Body of pancreas (tissue), 4 donors: ENCODE measurements at regions not wholly inside any gene's neighbourhood (a gene's known extent, or its start where the extent isn't known, plus 50 kb on each side); places are given as distances from the start of the nearest gene placed in this dataset.
"Not testable (repeated sequence)": the region's sequence is repeated elsewhere in the genome, so short reads cannot be mapped to it uniquely, and the experiment has no call there.

Experiments used
- ATAC-seq: fragments of 150-250 bp; one replicate; pipeline ENCODE4 v1.9.1; 2016
- DNase-seq, 4 donors: peaks; one replicate each; pipeline ENCODE4 v3.0.0-alpha.2; 2019
- H3K27ac ChIP-seq, 4 donors: fragments of 200-600 bp; sonication (generic); 1 replicate in 3 of 4; 2 replicates in 1 of 4; pipeline versions ENCODE4 v1.5.1 to v1.6.1; 2016 to 2019; ENCODE audit warnings: mild to moderate bottlenecking in 1 of 4, mixed read lengths in 1 of 4, moderate library complexity in 1 of 4
- H3K27me3 ChIP-seq, 2 donors: fragments of 200-600 bp; sonication (generic); one replicate each; pipeline ENCODE4 v1.6.0; 2016; ENCODE audit warnings: mild to moderate bottlenecking in 1 of 2
- H3K36me3 ChIP-seq, 2 donors: fragments of 200-600 bp; sonication (generic); replicated peaks in 1 of 2; 2 replicates each; pipeline ENCODE4 v1.5.1; 2016; ENCODE audit warnings: low read depth in 2 of 2; ENCODE audit not compliant: insufficient read depth in 1 of 2
- H3K4me1 ChIP-seq: fragments of 200-600 bp; sonication (generic); one replicate; pipeline ENCODE4 v1.6.0; 2016
- H3K4me3 ChIP-seq, 2 donors: fragments of 200-600 bp; sonication (generic); 1 replicate in 1 of 2; 2 replicates in 1 of 2; pipeline ENCODE4 v1.5.1; 2016 to 2019
- H3K9me3 ChIP-seq, 3 donors: fragments of 200-600 bp; sonication (generic); 1 replicate in 2 of 3; 2 replicates in 1 of 3; pipeline ENCODE4 v1.5.1; 2016
- POLR2A ChIP-seq, 3 donors: fragments of 450-650 bp; IDR thresholded peaks; one replicate each; pipeline ENCODE4 v1.6.1; 2016; ENCODE audit warnings: antibody characterized with exemption in 3 of 3, mild to moderate bottlenecking in 2 of 3
- WGBS, 2 donors: methylation state at CpG; one replicate each; pipeline ENCODE4 v1.1.5; 2017; 5-methylcytosine and 5-hydroxymethylcytosine counted together
- intact Hi-C: fragments of 100-400 bp; cut with DNase I; formaldehyde crosslinking; loops from one replicate; pipeline ENCODE4 v1.15.1; 2023
- TF ChIP-seq, protein P1 (sequence below), 7 experiments: fragments of 450-650 bp in 4 of 7; fragments of 200-600 bp in 3 of 7; sonication (generic) in 3 of 7; IDR thresholded peaks; one replicate each; pipeline ENCODE4 v1.5.1; 2016 to 2019; ENCODE audit warnings: antibody characterized with exemption in 7 of 7

DNA sequence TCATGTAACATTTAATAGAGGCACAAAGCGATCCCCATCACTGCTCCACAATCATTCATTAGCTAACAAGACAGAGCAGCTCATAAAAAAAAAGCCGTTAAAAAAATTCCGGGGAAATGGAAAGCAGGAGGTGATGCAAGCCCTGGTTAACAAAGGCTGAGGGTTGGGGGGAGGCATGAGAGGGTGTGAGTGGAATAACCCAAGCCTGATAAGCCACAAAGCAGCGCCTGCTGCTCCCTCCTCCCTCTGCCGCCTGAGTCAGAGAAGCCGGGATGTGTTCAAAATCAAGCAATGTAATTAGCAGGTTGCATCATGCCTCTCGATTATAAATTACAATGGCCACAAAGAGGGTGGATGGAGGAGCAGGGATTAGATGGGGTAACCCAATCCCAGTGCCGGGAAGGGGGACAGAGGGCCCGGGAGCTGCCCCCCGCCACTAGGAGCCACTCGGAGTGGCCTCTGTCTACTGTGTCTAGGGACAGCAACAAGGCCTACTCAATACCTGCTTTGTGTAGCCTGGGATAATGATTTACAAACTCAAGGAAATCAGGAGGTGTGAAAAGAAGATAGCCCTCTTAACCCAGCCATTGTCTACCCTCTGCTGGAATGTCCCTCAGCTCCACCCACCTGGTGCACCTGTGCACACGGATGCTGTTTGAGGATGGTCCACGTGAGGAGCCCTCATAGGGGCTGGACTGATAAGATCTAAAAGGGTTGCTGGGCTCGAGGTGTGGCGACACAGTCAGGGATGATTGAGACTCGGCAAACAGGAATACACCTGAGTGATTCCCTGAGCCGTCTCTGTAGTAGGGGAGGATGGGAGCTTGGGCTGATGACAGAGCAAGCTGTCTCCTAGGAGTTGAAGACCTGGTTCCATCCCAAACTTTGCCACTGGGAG, 156.9 kb downstream of the VEGFA start:
- H3K36me3 ChIP-seq = no peaks in the 10 kb centered on the region
- H3K4me3 ChIP-seq = no peak overlapping the region
- 22 to 33% methylated on average over 13 to 17 of the region's 17 CpGs for WGBS, 2 donors
- DNase-seq = peak; percentile 64 to 88 (median 76)
- no peaks in the 10 kb centered on the region for H3K9me3 ChIP-seq
- TF ChIP-seq POLR2A (IDR thresholded peaks at IDR 0.05) = peak in 2 of 3 donors; percentile 29 to 57
- TF ChIP-seq, protein P1, sequence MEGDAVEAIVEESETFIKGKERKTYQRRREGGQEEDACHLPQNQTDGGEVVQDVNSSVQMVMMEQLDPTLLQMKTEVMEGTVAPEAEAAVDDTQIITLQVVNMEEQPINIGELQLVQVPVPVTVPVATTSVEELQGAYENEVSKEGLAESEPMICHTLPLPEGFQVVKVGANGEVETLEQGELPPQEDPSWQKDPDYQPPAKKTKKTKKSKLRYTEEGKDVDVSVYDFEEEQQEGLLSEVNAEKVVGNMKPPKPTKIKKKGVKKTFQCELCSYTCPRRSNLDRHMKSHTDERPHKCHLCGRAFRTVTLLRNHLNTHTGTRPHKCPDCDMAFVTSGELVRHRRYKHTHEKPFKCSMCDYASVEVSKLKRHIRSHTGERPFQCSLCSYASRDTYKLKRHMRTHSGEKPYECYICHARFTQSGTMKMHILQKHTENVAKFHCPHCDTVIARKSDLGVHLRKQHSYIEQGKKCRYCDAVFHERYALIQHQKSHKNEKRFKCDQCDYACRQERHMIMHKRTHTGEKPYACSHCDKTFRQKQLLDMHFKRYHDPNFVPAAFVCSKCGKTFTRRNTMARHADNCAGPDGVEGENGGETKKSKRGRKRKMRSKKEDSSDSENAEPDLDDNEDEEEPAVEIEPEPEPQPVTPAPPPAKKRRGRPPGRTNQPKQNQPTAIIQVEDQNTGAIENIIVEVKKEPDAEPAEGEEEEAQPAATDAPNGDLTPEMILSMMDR (IDR thresholded peaks at IDR 0.05) = peak in 2 of 7 experiments; percentile 7 to 16
- ATAC-seq = peak; percentile 89
- intact Hi-C loops = no loop called here
- no peaks in the 10 kb centered on the region for H3K27me3 ChIP-seq
- peaks cover 42% of the 10 kb centered on the region for H3K4me1 ChIP-seq
- H3K27ac ChIP-seq = peak overlapping the region; percentile 72 to 77 (median 74)

DNA sequence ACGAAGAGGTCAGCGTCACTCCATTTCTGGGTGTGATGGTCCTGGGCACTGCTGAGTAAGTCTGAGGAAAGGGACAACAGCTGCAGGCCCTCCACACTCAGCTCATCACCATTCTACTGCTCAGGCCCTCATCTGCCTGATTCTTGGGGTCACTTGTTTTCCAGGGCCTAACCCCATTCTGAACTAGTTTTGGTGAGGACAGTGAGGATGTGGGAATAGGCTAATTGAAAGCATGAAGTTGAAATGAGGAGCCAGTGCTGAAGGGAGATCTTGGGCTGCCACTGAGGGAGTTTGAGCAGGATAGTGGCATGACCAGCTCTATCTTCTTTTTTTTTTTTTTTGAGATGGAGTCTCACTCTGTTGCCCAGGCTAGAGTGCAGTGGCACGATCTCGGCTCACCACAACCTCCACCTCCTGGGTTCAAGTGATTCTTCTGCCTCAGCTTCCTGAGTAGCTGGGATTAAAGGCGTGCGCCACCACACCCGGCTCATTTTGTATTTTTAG, 155.7 kb downstream of the VEGFA start:
- peak overlapping the region; percentile 25 to 77 (median 73) for H3K27ac ChIP-seq
- intact Hi-C loops, H3K27me3 ChIP-seq, H3K4me3 ChIP-seq, DNase-seq, H3K9me3 ChIP-seq, H3K36me3 ChIP-seq, ATAC-seq: not testable (repeated sequence)
- peaks cover 42% of the 10 kb centered on the region for H3K4me1 ChIP-seq
- 88 to 93% methylated on average over 5 to 7 of the region's 7 CpGs for WGBS, 2 donors

DNA sequence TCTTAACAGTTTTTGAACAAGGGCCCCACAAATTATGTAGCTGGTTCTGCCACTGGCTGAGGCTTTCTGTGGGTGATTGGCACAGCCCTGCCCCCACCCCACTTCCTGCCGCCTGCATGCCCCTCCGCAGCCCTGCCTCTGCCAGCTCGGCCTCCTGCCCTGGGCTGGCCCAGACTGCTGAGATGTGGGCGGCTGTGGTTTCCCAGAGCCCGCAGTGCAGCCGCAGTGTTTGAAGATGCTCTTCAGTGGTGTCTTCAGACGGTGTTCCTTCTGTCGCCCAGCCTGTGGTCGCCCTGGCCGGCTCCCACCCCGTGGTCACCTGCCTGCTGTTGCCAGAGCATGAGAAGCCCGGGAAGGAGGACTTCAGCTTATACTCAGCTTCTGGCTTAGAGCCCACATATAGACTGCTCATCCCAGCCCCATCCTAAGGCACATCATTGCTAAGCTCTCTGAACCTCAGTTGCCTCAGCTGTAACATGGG, 154.3 kb downstream of the VEGFA start:
- Histone ChIP-seq H3K4me1 (peaks cover 42% of the 10 kb centered on the region), H3K27ac (peak overlapping the region in 3 of 4 donors; percentile 16 to 37 (median 16)), H3K36me3 (no peaks in the 10 kb centered on the region), H3K9me3 (no peaks in the 10 kb centered on the region), H3K4me3 (no peak overlapping the region), H3K27me3 (no peaks in the 10 kb centered on the region)
- DNase-seq (peak in 3 of 4 donors; percentile 50 to 59 (median 53)), ATAC-seq (no peak)
- intact Hi-C loops = no loop called here
- WGBS, 2 donors = 59 to 73% methylated on average over 6 to 12 of the region's 12 CpGs
- TF ChIP-seq, protein P1 (IDR thresholded peaks at IDR 0.05) = no peak
- TF ChIP-seq POLR2A (IDR thresholded peaks at IDR 0.05) = no peak

DNA sequence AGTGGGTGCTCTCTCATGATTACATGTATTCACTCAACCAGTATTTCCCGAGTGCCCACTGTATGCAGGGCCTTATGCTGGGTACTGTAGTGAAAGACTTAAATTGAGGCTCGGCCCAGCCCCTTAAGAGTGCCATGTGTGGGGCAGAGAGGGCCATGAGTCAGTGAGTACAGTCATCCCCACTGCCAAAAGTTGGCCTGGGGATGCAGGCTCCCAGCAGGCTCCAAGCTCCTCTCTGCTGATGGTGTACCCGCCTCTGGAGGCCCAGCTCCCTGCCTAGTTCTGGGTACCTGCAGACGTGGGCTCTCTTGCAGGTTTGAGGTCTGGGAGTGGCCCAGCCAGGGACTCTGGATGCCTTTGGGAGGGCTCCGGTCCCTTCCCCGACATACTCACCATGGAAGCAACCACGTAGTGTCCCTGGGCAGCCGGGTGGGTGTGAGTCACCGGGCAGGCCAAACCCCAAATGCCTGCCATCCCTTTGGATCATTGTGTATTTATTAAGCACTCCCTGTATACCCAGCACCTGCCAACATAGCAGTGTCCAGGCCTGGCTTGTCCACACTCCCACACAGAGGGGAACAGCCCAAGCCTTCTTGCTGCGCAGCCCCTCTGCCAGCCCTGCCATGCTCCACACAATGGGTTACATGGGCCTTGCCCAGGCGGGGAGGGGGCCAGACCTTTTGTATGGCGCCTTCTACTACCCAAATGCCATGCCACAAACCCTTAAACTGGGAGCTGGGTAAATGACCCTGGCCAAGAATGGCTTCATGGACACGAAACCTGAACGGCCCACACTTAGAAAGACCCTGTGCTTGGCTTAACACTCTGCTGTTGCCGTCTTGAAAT, 153.6 kb downstream of the VEGFA start:
- DNase-seq (no peak), ATAC-seq (no peak)
- TF ChIP-seq, protein P1 (IDR thresholded peaks at IDR 0.05) = no peak
- no peak for TF ChIP-seq POLR2A (IDR thresholded peaks at IDR 0.05)
- H3K4me3 ChIP-seq = no peak overlapping the region
- H3K36me3 ChIP-seq = no peaks in the 10 kb centered on the region
- WGBS, 2 donors = 80 to 90% methylated on average over 12 to 15 of the region's 15 CpGs
- no peaks in the 10 kb centered on the region for H3K9me3 ChIP-seq
- H3K27me3 ChIP-seq = no peaks in the 10 kb centered on the region
- H3K27ac ChIP-seq = peak overlapping the region in 3 of 4 donors; percentile 16 to 37 (median 16)
- intact Hi-C loops = no loop called here
- peaks cover 42% of the 10 kb centered on the region for H3K4me1 ChIP-seq
